ENCODE measurements at regions not wholly inside any gene's neighbourhood (a gene's known extent, or its start where the extent isn't known, plus 50 kb on each side); places are given as distances from the start of the nearest gene placed in this dataset.

DNA sequence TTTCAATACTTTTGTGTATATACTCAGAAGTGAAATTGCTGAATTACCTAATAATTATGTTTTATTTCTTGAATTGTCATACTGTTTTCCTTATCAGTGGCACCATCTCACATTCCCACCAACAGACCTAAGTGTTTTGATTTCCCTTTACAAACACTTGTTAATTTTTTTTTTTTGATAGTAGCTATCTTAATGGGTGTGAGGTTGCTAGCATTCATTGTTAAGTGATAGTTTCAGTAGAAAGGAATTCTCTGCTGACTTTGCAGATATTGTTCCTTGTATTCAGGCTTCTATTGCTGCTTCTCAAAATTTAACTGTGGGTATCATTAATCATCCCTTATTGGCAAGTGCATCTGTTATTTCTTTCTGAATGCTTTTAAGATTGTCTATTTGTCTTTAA is 927.5 kb upstream of the SLIT2 start:
- no peak for DNase-seq (ENCODE audit: low read depth)

DNA sequence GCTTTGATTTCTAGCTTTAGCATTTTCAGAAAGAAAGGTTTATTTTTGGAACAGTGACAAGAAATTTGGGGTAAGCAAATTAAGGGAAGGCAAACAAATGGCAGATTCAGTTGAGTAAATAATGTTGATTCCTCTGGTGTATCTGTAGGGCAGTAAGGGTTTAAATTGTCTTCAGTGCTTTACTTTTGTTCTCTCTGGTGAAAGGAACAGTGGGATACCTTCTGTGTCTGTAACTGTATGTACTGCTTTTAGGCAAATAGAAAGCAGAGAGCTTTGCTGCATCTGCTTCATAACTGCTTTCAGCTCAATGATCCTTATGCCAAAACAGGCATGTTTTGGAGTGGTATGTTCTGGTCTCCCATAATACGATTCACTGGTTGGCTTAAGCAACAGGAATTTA is 932.1 kb upstream of the SLIT2 start:
- DNase-seq (ENCODE audit: low read depth): no peak

DNA sequence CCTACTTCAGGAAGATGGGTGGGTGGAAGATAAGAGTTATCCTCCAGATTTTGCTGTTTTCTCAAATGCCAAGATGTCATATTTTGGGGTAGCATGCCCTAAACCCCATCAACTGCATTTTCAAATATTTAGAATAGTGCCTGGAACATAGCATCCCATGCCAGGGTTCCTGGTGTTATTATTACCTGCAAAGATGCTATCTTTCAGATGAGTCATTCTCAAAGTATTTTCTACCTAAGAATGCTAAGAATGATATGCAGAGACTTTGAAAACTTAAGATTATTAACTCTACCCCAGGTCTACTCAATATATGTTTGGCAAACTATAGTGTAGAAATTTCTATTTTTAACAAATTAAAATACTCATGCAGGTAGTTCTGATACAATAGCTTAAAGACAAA is 934.3 kb upstream of the SLIT2 start:
- DNase-seq (ENCODE audit: low read depth): no peak

DNA sequence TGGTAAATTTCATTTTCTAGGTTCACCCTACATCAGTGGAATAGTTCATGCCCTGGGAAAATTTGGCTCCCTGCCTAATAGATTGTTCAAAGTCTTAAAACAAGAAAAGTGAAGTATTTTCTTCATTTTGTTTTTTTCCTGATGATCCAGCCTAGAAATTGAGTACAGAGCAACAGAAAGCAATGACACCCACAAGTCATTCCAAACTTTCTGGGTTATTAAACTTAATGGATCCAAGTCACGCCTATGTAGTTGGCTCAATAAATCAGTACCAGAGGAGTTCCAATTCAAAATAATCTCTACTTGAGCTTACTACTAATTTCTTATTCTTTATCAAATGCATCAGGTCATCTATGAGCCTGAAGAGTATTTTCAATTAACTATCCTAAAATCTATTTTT is 937.6 kb upstream of the SLIT2 start:
- DNase-seq (ENCODE audit: low read depth): no peak

DNA sequence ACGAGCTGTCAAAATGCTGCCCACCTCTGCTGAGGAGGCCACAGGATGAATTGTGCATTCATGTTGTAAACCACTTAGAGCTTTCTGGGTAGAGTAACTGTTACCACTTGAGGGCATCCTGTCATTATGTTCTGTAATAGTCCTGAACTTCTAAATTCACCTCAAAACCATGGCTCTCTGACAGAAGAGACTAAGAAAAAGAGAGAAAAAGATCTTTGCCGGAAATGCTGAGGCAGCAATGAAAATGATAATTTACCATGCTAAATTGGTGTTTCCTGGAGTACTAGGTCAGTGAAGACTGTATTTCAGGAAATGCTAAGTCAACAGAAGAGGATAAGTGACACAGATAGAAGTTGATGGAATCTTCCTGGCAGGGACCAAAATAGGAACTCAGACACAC is 942.3 kb upstream of the SLIT2 start:
- peak; percentile 64 for DNase-seq (ENCODE audit: low read depth)

DNA sequence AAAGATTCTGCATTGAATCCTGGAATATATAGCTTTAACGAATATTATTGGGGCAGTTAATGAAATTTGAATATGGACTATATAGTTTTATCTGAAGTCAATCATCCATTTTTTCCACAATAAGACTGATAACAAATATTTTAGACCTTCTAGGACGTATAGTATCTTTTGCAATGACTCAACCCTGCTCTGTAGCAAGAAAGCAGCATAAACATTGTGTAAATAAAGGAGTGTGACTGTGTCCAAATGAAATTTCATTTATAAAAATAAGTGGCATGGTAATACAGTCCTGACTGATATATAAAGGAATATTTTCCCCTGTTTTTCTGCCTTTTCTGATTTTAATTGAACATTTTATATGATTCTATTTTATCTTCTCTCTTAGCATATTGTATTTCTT is 947.7 kb upstream of the SLIT2 start:
- DNase-seq (ENCODE audit: low read depth): no peak

DNA sequence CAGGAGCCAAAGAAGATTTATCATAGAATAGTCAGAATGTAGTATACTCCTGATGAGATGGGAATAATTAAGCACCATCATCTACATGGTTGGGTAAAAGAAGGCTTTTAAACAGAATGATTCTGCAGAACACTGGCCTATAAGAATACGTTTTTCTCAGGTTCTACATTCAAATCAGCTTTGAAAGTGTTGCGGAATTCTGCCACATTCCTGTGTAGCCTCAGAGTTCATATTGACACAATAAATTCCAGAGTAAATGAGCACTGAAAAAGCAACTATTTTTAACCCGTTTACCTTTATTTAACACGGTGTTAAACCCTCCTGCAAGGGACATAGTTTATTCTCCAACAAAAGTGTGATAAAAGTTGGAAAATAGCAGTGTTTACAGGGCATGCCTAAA is 950.2 kb upstream of the SLIT2 start:
- DNase-seq (ENCODE audit: low read depth): no peak

DNA sequence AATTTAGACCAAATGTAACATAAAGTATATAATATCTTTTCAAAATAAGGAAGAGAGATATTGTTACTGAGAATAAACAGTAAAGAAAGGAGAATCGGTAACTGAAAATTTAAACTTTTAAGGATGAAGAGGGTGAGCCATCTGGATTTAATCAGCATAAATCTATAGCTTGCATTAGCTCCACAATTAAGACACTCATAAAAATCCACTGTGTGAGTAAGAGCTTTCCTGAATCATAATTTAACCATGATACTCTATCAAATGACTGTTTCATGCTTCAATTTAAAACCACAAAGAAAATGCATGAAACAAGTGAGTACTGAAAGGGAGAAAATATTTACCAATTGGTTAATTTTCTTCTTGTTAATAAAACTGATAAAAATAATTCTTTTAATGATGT is 951.5 kb upstream of the SLIT2 start:
- DNase-seq (ENCODE audit: low read depth): peak; percentile 24

DNA sequence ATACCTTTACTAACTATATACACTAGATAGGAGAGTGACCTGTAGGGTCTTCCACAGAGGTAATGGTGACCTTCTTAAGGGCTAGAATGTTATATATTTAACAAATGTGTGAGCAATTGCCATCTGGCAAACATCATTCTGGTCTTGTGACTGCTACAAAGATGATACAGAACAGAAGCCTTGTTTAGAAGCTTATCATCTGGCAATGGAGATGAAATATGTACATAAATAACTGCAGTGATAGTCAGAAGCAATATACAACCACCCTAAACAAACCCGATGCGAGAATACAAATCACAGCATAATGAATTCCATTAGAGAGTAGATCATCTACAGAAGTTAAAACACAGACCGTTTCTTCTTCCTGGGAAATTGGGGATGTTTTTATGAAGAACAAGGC is 952.7 kb upstream of the SLIT2 start:
- DNase-seq (ENCODE audit: low read depth): no peak

DNA sequence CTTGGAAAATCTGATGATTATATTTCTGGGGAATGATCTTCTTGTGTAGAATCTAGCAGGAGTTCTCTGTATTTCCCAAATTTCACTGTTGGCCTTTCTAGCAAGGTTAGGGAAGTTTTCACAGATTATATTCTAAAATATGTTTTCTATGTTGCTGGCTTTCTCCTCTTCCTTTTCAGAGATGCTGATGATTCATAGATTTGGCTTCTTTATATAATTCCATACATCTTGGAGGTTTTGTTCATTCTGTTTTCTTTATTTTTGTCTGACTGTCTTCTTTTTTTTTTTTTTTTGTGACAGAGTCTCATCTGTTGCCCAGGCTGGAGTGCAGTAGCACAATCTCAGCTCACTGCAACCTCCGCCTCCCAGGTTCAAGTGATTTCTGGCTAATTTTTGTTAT is 957.9 kb upstream of the SLIT2 start:
- DNase-seq (ENCODE audit: low read depth): no peak

DNA sequence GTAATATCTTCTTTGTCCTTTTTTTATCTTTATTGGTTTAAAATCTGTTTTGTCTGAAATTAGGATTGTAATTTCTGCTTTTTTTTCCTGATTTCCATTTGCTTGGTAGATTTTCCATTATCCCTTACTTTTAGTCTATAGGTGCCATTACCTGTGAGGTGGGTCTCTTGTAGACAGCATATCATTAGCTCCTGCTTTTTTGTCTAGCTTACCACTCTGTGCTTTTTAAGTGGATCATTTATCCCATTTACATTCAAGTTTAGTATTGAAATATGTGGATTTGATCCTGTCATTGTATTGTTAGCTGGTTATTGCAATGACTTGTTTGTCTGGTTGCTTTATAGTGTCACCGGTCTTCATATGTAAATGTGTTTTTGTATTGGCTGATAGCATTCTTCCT is 958.6 kb upstream of the SLIT2 start:
- DNase-seq (ENCODE audit: low read depth): no peak

DNA sequence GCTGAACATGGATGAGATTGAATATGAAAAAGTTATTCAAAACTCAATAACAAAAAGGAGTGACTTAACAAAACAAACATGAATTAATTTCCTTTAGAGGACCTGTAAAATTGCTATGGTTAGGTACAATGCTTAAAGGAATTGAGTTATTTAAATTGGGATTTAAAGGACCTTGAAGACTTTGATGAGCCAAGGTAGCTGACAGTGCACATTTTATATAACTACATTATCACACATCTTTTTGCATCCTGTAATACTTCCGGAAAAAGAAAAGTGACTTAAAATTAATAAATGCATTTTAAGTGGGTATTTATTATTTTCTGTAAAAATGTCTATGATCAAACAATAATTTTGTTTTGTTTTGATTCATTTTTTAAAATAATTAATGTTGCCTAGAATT is 964.8 kb upstream of the SLIT2 start:
- DNase-seq (ENCODE audit: low read depth): no peak

DNA sequence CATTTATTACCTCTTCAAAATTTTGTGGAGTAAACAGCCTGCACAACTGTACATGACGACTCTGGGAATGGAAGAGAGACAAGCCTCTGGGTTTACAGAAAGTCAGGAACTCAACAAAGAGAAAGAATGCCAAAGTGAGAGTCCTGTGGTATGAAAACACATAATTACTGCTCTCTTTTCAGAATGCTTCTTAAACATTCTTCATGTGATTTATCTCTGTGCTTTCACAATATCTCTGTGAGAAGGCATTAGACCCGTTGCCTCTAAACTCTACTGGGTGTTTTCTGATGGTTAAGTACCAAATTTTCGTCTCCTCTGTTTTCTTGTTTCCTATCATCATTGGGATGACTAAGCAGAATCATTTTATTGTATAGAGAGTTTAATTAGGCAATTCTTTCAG is 966.6 kb upstream of the SLIT2 start:
- no peak for DNase-seq (ENCODE audit: low read depth)

DNA sequence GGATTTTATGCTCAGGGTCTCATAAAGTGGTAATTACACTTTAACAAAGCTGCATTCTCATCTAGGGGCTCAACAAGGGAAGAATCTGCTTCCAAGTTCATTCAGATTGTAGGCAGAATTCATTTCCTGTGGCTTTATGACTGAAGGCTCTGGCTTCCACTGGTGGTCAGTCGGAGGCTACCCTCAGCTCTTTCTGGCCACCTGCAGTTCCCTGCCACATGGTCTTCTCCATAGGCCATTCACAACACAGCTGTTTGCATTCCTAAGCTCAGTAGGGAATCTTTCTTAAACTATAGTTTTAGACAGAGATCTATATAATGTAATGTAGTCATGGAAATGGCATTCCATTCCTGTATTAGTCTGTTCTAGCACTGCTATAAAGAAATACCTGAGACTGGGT is 973.0 kb upstream of the SLIT2 start:
- no peak for DNase-seq (ENCODE audit: low read depth)

DNA sequence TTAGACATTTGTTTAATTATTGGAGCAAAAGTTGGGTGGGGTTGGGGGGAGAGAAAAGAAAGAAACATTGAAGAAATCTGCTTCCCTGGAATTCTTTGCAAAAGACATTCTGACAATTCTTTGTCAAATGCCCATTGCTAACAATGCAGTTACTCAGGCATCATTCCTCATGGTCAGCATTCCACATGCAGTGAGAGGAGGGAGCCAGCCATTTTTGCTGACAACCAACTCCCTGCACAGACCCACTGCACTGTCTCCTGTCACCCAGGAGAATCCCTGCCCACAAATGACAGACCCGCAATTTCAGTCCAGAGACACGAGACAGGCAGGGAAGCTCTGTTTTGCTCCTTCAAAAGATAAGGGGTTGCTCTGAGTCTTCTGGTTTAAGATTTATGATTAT is 985.1 kb upstream of the SLIT2 start:
- no peak for DNase-seq (ENCODE audit: low read depth)

DNA sequence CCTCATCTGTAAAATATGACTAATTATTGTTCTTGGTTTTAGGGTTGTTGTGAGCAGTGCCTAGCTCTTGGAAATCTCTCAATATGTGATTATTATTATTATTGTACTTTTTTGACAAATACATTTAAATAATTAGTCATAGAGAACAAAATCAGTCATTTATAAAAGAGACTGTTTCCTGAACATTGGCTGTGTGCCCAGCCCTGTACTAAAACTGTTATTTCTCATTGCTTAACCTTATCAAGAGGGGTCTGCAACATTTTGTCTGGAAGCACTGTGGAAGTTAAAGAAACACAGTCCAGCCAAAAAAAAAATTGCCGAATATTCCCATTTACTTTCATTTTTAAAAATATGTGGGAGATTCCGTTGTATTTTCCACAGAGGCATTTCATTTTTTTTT is 989.2 kb upstream of the SLIT2 start:
- DNase-seq (ENCODE audit: low read depth): no peak

DNA sequence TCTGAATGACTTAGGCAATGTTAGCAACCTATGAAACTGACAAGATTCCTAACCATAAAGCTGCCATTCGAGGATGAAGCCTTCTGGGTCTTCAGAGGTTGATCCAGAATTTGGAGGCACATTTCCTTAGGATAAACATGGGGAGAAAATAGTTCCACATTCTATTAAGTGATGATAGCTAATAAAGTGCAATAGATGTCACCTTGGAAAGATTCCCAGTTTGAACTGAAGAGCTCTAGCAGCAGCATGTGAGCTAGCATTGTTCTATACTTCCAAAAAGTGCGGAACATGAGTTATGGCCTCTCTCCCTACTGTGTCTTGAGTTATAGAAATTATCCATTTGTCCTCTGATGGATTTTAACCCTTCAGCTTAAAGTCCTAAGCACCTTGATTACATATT is 991.4 kb upstream of the SLIT2 start:
- DNase-seq (ENCODE audit: low read depth): no peak

DNA sequence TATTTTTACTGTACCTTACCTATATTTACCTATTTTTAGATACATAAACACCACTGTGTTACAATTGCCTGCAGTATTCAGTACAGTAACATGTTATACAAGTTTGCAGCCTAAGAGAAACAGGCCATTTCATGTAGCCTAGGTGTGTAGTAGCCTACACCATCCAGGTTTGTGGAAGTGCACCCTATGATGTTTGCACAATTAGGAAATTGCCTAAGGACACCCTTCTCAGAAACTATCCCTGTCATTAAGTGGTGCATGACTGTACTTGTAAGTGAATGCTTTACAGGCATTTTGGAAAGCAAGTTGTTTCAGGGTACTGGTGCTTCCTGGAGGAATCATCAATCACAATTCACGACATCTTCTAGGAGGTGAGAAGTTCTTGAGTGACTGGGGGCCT is 991.8 kb upstream of the SLIT2 start:
- no peak for DNase-seq (ENCODE audit: low read depth)

DNA sequence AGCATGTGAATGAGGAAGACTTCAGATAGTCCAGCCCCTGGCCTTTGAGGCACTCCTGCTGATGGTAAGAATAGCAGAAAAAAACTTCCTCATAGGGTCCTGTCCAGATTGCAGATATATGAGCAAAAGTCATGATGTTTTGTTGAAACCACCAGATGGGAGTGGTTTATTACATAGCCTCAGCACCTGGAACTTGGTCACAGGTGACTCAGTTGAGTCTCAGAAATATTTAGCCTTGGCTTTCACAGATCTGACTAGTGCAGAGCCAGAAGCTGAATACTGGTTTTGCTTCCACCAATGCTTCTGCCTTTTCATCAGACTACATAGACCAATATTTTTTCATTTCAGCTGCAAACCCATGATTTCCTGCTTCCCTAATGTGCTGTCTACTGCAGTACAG is 994.9 kb upstream of the SLIT2 start:
- DNase-seq (ENCODE audit: low read depth): no peak

DNA sequence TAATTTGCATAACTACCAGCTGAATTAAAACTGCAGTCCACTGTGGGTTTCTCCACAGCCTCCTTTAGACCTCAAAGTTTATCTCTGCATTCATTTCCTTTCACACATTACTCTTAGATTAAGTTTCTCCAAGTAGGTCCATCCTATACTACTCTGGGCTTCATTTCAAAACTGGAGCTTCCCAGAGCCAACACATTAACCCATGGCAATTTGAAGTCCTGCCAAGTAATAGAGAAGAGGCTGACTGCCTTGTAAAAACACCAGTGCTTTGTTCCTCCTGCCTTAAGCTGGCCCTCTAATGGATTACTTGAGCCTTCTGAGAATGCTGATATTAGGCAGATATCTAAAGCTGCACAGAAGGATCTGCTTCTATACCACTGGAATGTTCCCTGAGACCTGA is 997.2 kb upstream of the SLIT2 start:
- no peak for DNase-seq (ENCODE audit: low read depth)

DNA sequence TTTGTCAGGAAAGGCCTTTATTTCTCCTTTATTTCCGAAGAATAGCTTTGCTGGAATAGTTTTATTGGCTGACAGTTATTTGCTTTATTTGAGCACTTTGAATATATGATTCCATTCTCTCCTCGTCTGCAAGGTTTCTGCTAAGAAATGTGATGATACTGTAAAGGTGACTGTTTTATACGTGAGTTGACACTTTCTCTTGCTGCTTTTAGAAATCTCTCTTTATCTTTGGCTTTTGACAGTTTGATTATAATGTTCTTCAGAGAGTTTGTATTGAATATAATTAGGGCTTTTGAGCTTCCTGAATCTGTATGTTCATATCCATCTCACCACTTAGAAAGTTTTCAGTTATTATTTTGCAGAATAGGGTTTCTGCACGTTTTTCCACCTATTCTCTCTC is 1003.7 kb upstream of the SLIT2 start:
- no peak for DNase-seq (ENCODE audit: low read depth)

DNA sequence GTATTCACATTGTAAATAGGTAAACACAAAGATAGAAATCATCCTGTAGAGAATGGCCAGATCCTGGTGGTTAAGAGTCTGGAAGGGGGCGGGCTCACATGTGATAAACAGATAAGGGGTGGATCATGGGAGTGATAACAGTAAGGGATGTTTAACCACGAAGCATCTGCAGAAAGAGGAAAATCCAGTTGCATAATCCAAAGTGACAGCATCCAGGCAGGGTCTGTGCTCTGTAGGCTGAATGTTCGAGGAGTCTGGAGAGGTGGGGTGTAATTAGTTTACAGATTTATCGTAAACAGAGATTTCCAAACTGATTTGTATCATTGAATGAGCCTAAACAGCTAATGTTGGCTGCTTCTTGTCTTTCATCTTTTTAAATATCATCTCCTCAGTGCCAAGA is 1009.8 kb upstream of the SLIT2 start:
- no peak for DNase-seq (ENCODE audit: low read depth)

DNA sequence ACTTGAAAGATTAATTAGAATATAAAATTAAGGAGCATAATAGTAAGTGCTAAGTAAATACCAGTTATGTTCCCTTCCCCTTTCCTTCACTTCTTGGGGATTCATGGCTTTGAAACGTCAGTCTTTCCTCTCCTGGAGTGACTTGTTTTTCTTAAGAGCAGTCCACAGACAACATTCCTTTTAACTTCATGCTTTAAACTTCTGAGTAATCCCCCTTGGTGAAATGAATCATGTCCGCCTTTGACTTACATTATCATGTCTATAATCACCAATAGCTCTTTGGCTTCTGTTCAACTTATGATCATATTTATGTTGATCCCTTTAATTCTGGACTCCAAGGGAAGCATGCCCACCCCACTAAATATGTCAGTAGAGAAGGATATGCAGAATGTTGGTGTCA is 1012.1 kb upstream of the SLIT2 start:
- peak; percentile 28 for DNase-seq (ENCODE audit: low read depth)

DNA sequence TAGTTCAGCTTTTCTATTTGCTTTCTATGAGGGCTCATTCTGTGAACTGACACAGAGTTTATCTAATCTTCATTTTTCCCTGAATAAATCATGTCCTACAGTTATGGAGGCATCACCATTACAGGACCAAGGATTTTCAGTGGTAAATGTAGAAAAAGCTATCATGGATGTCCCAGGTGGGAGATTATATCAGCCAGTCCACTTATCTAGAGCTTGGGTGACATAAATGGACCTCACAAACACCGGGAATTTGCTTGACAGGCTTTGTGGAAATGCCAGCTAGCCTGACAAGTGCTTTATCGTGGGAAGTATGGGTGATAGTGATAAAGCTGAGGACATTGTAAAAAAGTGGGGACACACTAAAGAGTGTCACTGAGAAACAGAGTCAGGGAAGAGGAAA is 1015.2 kb upstream of the SLIT2 start:
- DNase-seq (ENCODE audit: low read depth): no peak

DNA sequence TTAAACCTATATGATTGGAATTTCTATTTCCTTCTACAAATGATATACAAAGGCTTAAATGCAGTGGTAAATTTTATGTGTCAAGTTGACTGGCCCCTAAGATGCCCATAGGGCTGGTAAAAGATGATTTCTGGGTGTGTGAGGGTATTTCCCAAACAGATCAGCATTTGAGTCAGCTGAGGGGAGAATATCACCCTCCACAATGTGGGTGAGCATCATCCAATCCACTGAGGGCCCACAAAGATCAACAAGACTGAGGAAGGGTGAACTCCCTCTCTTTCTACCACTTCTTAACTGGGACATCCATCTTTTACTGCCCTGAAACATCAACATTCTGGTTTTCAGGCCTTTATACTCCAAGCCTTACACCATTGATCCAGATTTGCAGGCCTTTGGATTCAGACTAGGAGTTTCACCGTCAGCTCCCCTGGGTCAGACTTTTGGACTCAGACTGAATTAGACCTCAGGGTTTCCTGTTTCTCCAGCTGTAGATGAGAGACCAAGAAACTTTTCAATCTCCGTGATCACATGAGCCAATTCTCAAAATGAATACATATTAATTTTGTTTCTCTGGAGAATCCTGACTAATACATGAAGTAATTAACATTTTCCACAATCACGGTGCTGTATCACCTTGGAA is 1020.7 kb upstream of the SLIT2 start:
- no peak for DNase-seq (ENCODE audit: low read depth)
